ENCODE measurements at regions not wholly inside any gene's neighbourhood (a gene's known extent, or its start where the extent isn't known, plus 50 kb on each side); places are given as distances from the start of the nearest gene placed in this dataset.

GRCh38 chr6:6842291-6842690, 253.8 kb downstream of the LY86 start:
- ATAC-seq, result no peak

GRCh38 chr6:6843057-6843627, 254.6 kb downstream of the LY86 start:
- no peak for ATAC-seq
- TF ChIP-seq CREB5 (CRISPR knock-in tag; IDR thresholded peaks at IDR 0.05; ENCODE audit: low read depth) (no peak), RARB (CRISPR knock-in tag; IDR thresholded peaks at IDR 0.05) (no peak), SNAI2 (CRISPR knock-in tag; IDR thresholded peaks at IDR 0.05) (no peak)

More at GRCh38 chr6:6842291-6842690, 253.8 kb downstream of the LY86 start:
- TF ChIP-seq POU6F1 (CRISPR knock-in tag; IDR thresholded peaks at IDR 0.05; ENCODE audit: borderline replicate concordance, low read depth) (no peak), ISL1 (CRISPR knock-in tag; IDR thresholded peaks at IDR 0.05) (no peak), ZFP30 (CRISPR knock-in tag; IDR thresholded peaks at IDR 0.05) (no peak), BACH2 (CRISPR knock-in tag; IDR thresholded peaks at IDR 0.05; ENCODE audit: borderline replicate concordance) (no peak), ZNF8 (CRISPR knock-in tag; IDR thresholded peaks at IDR 0.05) (no peak), ZC3H10 (CRISPR knock-in tag; IDR thresholded peaks at IDR 0.05) (no peak)

GRCh38 chr6:6843777-6844176, 255.3 kb downstream of the LY86 start:
- ATAC-seq, result no peak
- TF ChIP-seq ZFP30 (CRISPR knock-in tag; IDR thresholded peaks at IDR 0.05) (no peak), ZNF70 (CRISPR knock-in tag; IDR thresholded peaks at IDR 0.05) (no peak), ESRRG (CRISPR knock-in tag; IDR thresholded peaks at IDR 0.05) (no peak), ZNF8 (CRISPR knock-in tag; IDR thresholded peaks at IDR 0.05) (no peak), ZFP3 (CRISPR knock-in tag; IDR thresholded peaks at IDR 0.05) (no peak), ZC3H10 (CRISPR knock-in tag; IDR thresholded peaks at IDR 0.05) (no peak), PATZ1 (CRISPR knock-in tag; IDR thresholded peaks at IDR 0.05; ENCODE audit: borderline replicate concordance) (no peak), CREB5 (CRISPR knock-in tag; IDR thresholded peaks at IDR 0.05; ENCODE audit: low read depth) (no peak), POU6F1 (CRISPR knock-in tag; IDR thresholded peaks at IDR 0.05; ENCODE audit: borderline replicate concordance, low read depth) (no peak)

- no peak for ATAC-seq
- TF ChIP-seq SNAI2 (CRISPR knock-in tag; IDR thresholded peaks at IDR 0.05) (no peak), ZFP3 (CRISPR knock-in tag; IDR thresholded peaks at IDR 0.05) (no peak), OSR1 (CRISPR knock-in tag; IDR thresholded peaks at IDR 0.05) (no peak), PATZ1 (CRISPR knock-in tag; IDR thresholded peaks at IDR 0.05; ENCODE audit: borderline replicate concordance) (no peak), TCF4 (CRISPR knock-in tag; IDR thresholded peaks at IDR 0.05; ENCODE audit: borderline replicate concordance) (no peak), TOX (CRISPR knock-in tag; IDR thresholded peaks at IDR 0.05; ENCODE audit: borderline replicate concordance) (no peak), ESRRG (CRISPR knock-in tag; IDR thresholded peaks at IDR 0.05) (no peak), CSDC2 (CRISPR knock-in tag; IDR thresholded peaks at IDR 0.05) (no peak), TSHZ2 (CRISPR knock-in tag; IDR thresholded peaks at IDR 0.05) (no peak), CSRNP3 (CRISPR knock-in tag; IDR thresholded peaks at IDR 0.05) (no peak), ISL1 (CRISPR knock-in tag; IDR thresholded peaks at IDR 0.05) (no peak), ZNF565 (CRISPR knock-in tag; conservative IDR thresholded peaks at IDR 0.05; ENCODE audit: low read depth) (no peak), ZNF70 (CRISPR knock-in tag; IDR thresholded peaks at IDR 0.05) (no peak)
Observed at GRCh38 chr6:6844530-6844929, 256.0 kb downstream of the LY86 start.

All from SK-N-SH treated with all-trans-retinoic acid at 6 μM for 48 hours (cell line).